A549 (cell line): ENCODE measurements at regions not wholly inside any gene's neighbourhood (a gene's known extent, or its start where the extent isn't known, plus 50 kb on each side); places are given as distances from the start of the nearest gene placed in this dataset.

Source experiments
- CHD2 ChIP-seq: fragments of 150-350 bp; IDR thresholded peaks from 2 replicates; pipeline ENCODE4 v1.6.1; 2014; ENCODE audit warnings: low read length; ENCODE audit not compliant: partially characterized antibody
- EHMT2 ChIP-seq: fragments of 200-600 bp; sonication (generic); IDR thresholded peaks from 2 replicates; pipeline ENCODE4 v1.6.1; 2016; ENCODE audit warnings: antibody characterized with exemption, low read depth, mild to moderate bottlenecking, moderate library complexity
- HDAC2 ChIP-seq: fragments of 200-600 bp; sonication (generic); IDR thresholded peaks from 2 replicates; pipeline ENCODE4 v1.6.1; 2016
- ZFP36 ChIP-seq: fragments of 450-650 bp; IDR thresholded peaks from 2 replicates; pipeline ENCODE4 v1.6.1; 2014; ENCODE audit warnings: borderline replicate concordance; ENCODE audit not compliant: partially characterized antibody
- ZNF302 ChIP-seq: fragments of 250-450 bp; sonication (Bioruptor Pico); IDR thresholded peaks from 2 replicates; pipeline ENCODE4 v1.9.0; 2021; ENCODE audit warnings: inconsistent platforms, mild to moderate bottlenecking, moderate library complexity

- no peak for TF ChIP-seq ZNF302
- no peak for TF ChIP-seq CHD2
- TF ChIP-seq EHMT2 = no peak
- no peak for TF ChIP-seq ZFP36
- TF ChIP-seq HDAC2 = no peak
These were observed 410.2 kb upstream of the PSMD7 start for GRCh38 chr16:73886426-73886825.
